Endothelial cell of umbilical vein (primary cell): ENCODE measurements at regions not wholly inside any gene's neighbourhood (a gene's known extent, or its start where the extent isn't known, plus 50 kb on each side); places are given as distances from the start of the nearest gene placed in this dataset.

Experiments used
- BruUV-seq: library from RNA; stranded (reverse); fragments of 400-500 nt; replicated peaks from 2 replicates; lab custom pipeline; 2021; lab: Mats Ljungman, UMichigan
- CTCF ChIA-PET: fragments of 300-600, 350-600 bp; sonication (Branson Sonifier 250); formaldehyde crosslinking; loops from one replicate; lab custom pipeline; 2021; ENCODE audit warnings: antibody characterized with exemption, inconsistent platforms; lab: Charles Lee
- POLR2A ChIA-PET: fragments of 300-600, 350-600 bp; sonication (Branson Sonifier 250); formaldehyde crosslinking; loops from one replicate; lab custom pipeline; 2021; ENCODE audit warnings: antibody characterized with exemption, inconsistent platforms; lab: Charles Lee
- DNase-seq: peaks from one replicate; pipeline ENCODE4 v3.0.0-alpha.2; 2011; ENCODE audit warnings: low read depth, low spot score
- FAIRE-seq: peaks from 2 replicates; lab custom pipeline; 2011; peaks lifted over from hg19 to GRCh38; lab: Jason Lieb, UNC
- H2AFZ ChIP-seq: 2 replicates; pipeline ENCODE4 v1.6.0; 2012; ENCODE audit warnings: low read depth, low read length, control low read depth, inconsistent platforms
- H3K27ac ChIP-seq: 2 replicates; pipeline ENCODE4 v1.5.1; 2011; ENCODE audit warnings: low read depth, mild to moderate bottlenecking, control low read depth, low read length, moderate library complexity; ENCODE audit not compliant: insufficient read depth
- H3K27me3 ChIP-seq, 2 experiments: 2 replicates each; pipeline versions ENCODE4 v1.6.0 to v1.6.1; 2011; ENCODE audit warnings: low read length in 2 of 2, mixed read lengths in 1 of 2; ENCODE audit not compliant: control insufficient read depth in 2 of 2, insufficient read depth in 2 of 2
- H3K36me3 ChIP-seq, 2 experiments: 2 replicates in 1 of 2; 3 replicates in 1 of 2; pipeline ENCODE4 v1.5.1; 2011; ENCODE audit warnings: low read length in 2 of 2, mild to moderate bottlenecking in 1 of 2, moderate library complexity in 1 of 2; ENCODE audit not compliant: control insufficient read depth in 2 of 2, insufficient read depth in 2 of 2; ENCODE audit errors: extremely low read depth in 1 of 2
- H3K4me1 ChIP-seq: 3 replicates; pipeline ENCODE4 v1.5.1; 2011; ENCODE audit warnings: mild to moderate bottlenecking, low read length; ENCODE audit not compliant: control insufficient read depth, insufficient read depth; ENCODE audit errors: extremely low read depth
- H3K4me2 ChIP-seq: 2 replicates; pipeline ENCODE4 v1.6.1; 2011; ENCODE audit warnings: low read length, control low read depth, mixed read lengths; ENCODE audit not compliant: insufficient read depth
- H3K4me3 ChIP-seq, 3 experiments: fragments of 200-600 bp in 1 of 3; sonication (generic), shearing (Covaris generic) in 1 of 3; replicated peaks in 1 of 3; 2 replicates each; pipeline ENCODE4 v1.5.1; 2011 to 2016; ENCODE audit warnings: control low read depth in 3 of 3, low read length in 3 of 3, mild to moderate bottlenecking in 2 of 3, inconsistent platforms in 1 of 3, low read depth in 1 of 3, moderate library complexity in 1 of 3; ENCODE audit not compliant: insufficient read depth in 1 of 3
- H3K79me2 ChIP-seq: 2 replicates; pipeline ENCODE4 v1.6.0; 2012; ENCODE audit warnings: low read length, inconsistent platforms; ENCODE audit not compliant: control insufficient read depth, insufficient read depth
- H3K9ac ChIP-seq: replicated peaks from 2 replicates; pipeline ENCODE3; 2011; ENCODE audit warnings: low read length, control low read depth; ENCODE audit not compliant: insufficient read depth; ENCODE audit errors: extremely low read depth
- H3K9me1 ChIP-seq: replicated peaks from 3 replicates; pipeline ENCODE4 v1.6.0; 2011; ENCODE audit warnings: mild to moderate bottlenecking, low read length; ENCODE audit not compliant: control insufficient read depth, insufficient read depth; ENCODE audit errors: extremely low read depth
- H3K9me3 ChIP-seq: replicated peaks from 2 replicates; pipeline ENCODE4 v1.5.1; 2012; ENCODE audit warnings: low read length, inconsistent platforms; ENCODE audit not compliant: control insufficient read depth, insufficient read depth
- H4K20me1 ChIP-seq: replicated peaks from 2 replicates; pipeline ENCODE3; 2011; ENCODE audit warnings: mild to moderate bottlenecking, low read length; ENCODE audit not compliant: control insufficient read depth, insufficient read depth; ENCODE audit errors: extremely low read depth
- CTCF ChIP-seq, 2 donors: IDR thresholded peaks; 1 replicate in 1 of 2; 2 replicates in 1 of 2; pipeline ENCODE4 v1.5.1; 2011; ENCODE audit warnings: low read length in 2 of 2, mild to moderate bottlenecking in 2 of 2, moderate library complexity in 2 of 2, control low read depth in 1 of 2, inconsistent platforms in 1 of 2, low read depth in 1 of 2; ENCODE audit not compliant: insufficient read depth in 1 of 2; ENCODE audit errors: extremely low read depth in 1 of 2
- EZH2 ChIP-seq: IDR thresholded peaks from 2 replicates; pipeline ENCODE4 v1.6.1; 2012; ENCODE audit warnings: borderline replicate concordance, low read depth, mild to moderate bottlenecking, moderate library complexity, low read length, inconsistent platforms; ENCODE audit not compliant: severe bottlenecking
- FOS ChIP-seq: IDR thresholded peaks from 2 replicates; pipeline ENCODE4 v1.6.1; 2011; ENCODE audit warnings: mild to moderate bottlenecking, low read length, moderate library complexity, borderline replicate concordance; ENCODE audit not compliant: insufficient read depth
- GATA2 ChIP-seq: IDR thresholded peaks from 2 replicates; pipeline ENCODE4 v1.7.0; 2011; ENCODE audit warnings: low read depth, mild to moderate bottlenecking, moderate library complexity, mixed read lengths, low read length; ENCODE audit not compliant: insufficient read length, insufficient read depth
- JUN ChIP-seq: IDR thresholded peaks from 2 replicates; pipeline ENCODE4 v1.6.1; 2011; ENCODE audit warnings: borderline replicate concordance, low read depth; ENCODE audit not compliant: insufficient read length, insufficient read depth
- MYC ChIP-seq: IDR thresholded peaks from one replicate; pipeline ENCODE4 v1.6.1; 2011; ENCODE audit warnings: mild to moderate bottlenecking, low read depth, low read length
- POLR2A ChIP-seq: IDR thresholded peaks from 2 replicates; pipeline ENCODE4 v1.6.1; 2012; ENCODE audit warnings: low read depth, mild to moderate bottlenecking, control low read depth, low read length
- POLR2AphosphoS5 ChIP-seq: IDR thresholded peaks from 2 replicates; pipeline ENCODE4 v1.6.1; 2012; ENCODE audit warnings: low read depth, mild to moderate bottlenecking, control low read depth, low read length, moderate library complexity; ENCODE audit not compliant: insufficient read depth
- dilution Hi-C: fragments of 300-500 bp; cut with MboI; formaldehyde crosslinking; loops from one replicate; pipeline ENCODE4 v1.15.0; 2019; ENCODE audit warnings: low sequenced_read_pairs; ENCODE audit not compliant: extremely low pct_ligation_motif_present
- intact Hi-C: fragments of 100-400 bp; cut with micrococcal nuclease; formaldehyde crosslinking; loops from one replicate; pipeline ENCODE4 v1.10.0; 2022
- TF ChIP-seq, protein P1 (sequence below): IDR thresholded peaks from 2 replicates; pipeline ENCODE4 v1.6.1; 2011; ENCODE audit not compliant: insufficient read depth, insufficient read length

- H3K9me3 ChIP-seq, result peaks cover 2% of the 10 kb centered on the region
- dilution Hi-C loops, result no loop called here
- H4K20me1 ChIP-seq, result no peaks in the 10 kb centered on the region
- no peak overlapping the region for H3K4me3 ChIP-seq
- H3K4me2 ChIP-seq, result no peak overlapping the region
- BruUV-seq, result no TSS peak
- no peak for FAIRE-seq
- no peaks in the 10 kb centered on the region for H3K4me1 ChIP-seq
- intact Hi-C loops, result no loop called here
- H3K36me3 ChIP-seq, result no peaks in the 10 kb centered on the region
- H3K27me3 ChIP-seq, result no peaks in the 10 kb centered on the region
- no peak for TF ChIP-seq POLR2A
- TF ChIP-seq GATA2, result no peak
- no peak for TF ChIP-seq EZH2
- TF ChIP-seq, protein P1, sequence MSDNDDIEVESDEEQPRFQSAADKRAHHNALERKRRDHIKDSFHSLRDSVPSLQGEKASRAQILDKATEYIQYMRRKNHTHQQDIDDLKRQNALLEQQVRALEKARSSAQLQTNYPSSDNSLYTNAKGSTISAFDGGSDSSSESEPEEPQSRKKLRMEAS, result no peak
- no peak for TF ChIP-seq MYC
- TF ChIP-seq FOS, result no peak
- no peak for TF ChIP-seq JUN
- TF ChIP-seq CTCF (IDR thresholded peaks at IDR 0.05; ENCODE audit: extremely low read depth in 1 of 2, insufficient read depth in 1 of 2, low read depth in 1 of 2, low read length in 2 of 2), result no peak
- no peak for TF ChIP-seq POLR2AphosphoS5
- H3K9ac ChIP-seq, result no peak overlapping the region
- no peaks in the 10 kb centered on the region for H3K9me1 ChIP-seq
- no peaks in the 10 kb centered on the region for H3K79me2 ChIP-seq
- no peak overlapping the region for H2AFZ ChIP-seq
- ChIA-PET POLR2A (no interaction called here), CTCF (no interaction called here)
- DNase-seq, result no peak
- no peak overlapping the region for H3K27ac ChIP-seq
Measured at GRCh38 chr4:33188733-33189132, 2468.6 kb downstream of the PCDH7 start.
